Small intestine (tissue), 7 donors: ENCODE measurements at regions not wholly inside any gene's neighbourhood (a gene's known extent, or its start where the extent isn't known, plus 50 kb on each side); places are given as distances from the start of the nearest gene placed in this dataset.

Experiments used
- DNase-seq, 2 donors: peaks; one replicate each; pipeline versions ENCODE4 v3.0.0 to v3.0.0-alpha.2; 2013
- FAIRE-seq: peaks from 2 replicates; lab custom pipeline; 2012; peaks lifted over from hg19 to GRCh38; lab: Jason Lieb, UNC
- H3K27ac ChIP-seq, 3 donors: one replicate each; pipeline ENCODE4 v1.5.1; 2013; ENCODE audit warnings: low read length in 2 of 3, mild to moderate bottlenecking in 2 of 3, control low read depth in 1 of 3, inconsistent platforms in 1 of 3, low read depth in 1 of 3, moderate library complexity in 1 of 3
- H3K27me3 ChIP-seq, 3 donors: one replicate each; pipeline ENCODE4 v1.6.1; 2013; ENCODE audit warnings: low read length in 3 of 3, inconsistent platforms in 1 of 3; ENCODE audit not compliant: control insufficient read depth in 3 of 3, insufficient read depth in 3 of 3
- H3K36me3 ChIP-seq, 3 donors: one replicate each; pipeline ENCODE4 v1.6.1; 2013; ENCODE audit warnings: low read length in 3 of 3, inconsistent platforms in 1 of 3, low read depth in 1 of 3, mild to moderate bottlenecking in 1 of 3, moderate library complexity in 1 of 3; ENCODE audit not compliant: control insufficient read depth in 3 of 3, insufficient read depth in 2 of 3
- H3K4me1 ChIP-seq, 3 donors: one replicate each; pipeline ENCODE4 v1.6.1; 2013; ENCODE audit warnings: low read length in 2 of 3, inconsistent platforms in 1 of 3, low read depth in 1 of 3, mild to moderate bottlenecking in 1 of 3, moderate library complexity in 1 of 3; ENCODE audit not compliant: control insufficient read depth in 3 of 3, insufficient read depth in 2 of 3
- H3K4me3 ChIP-seq, 3 donors: one replicate each; pipeline ENCODE4 v1.5.1; 2013; ENCODE audit warnings: low read length in 3 of 3, control low read depth in 1 of 3, inconsistent platforms in 1 of 3, low read depth in 1 of 3, mild to moderate bottlenecking in 1 of 3, moderate library complexity in 1 of 3
- H3K9me3 ChIP-seq, 2 donors: one replicate each; pipeline ENCODE4 v1.6.1; 2013; ENCODE audit warnings: low read depth in 1 of 2, low read length in 1 of 2; ENCODE audit not compliant: control insufficient read depth in 2 of 2, insufficient read depth in 1 of 2
- WGBS, 3 donors: extraction: QIAGEN DNeasy Blood & Tissue Kit; methylation state at CpG; one replicate each; pipeline ENCODE4 v1.1.7; 2013; 5-methylcytosine and 5-hydroxymethylcytosine counted together
- donor health status: healthy with polysubstance abuse.
- donor health status: control.
- donor health status: control.
- donor health status: Bipolar disorder and iron deficiency.
- donor health status: healthy.

GRCh38 chr1:36743286-36744005 is 260.7 kb upstream of the CSF3R start:
- DNase-seq (no peak), FAIRE-seq (no peak)
- Histone ChIP-seq H3K4me1 (no peaks in the 10 kb centered on the region), H3K27ac (no peak overlapping the region), H3K4me3 (no peak overlapping the region), H3K9me3 (no peaks in the 10 kb centered on the region), H3K27me3 (peaks cover 0 to 3% (median 2%) of the 10 kb centered on the region in 3 donors), H3K36me3 (no peaks in the 10 kb centered on the region)
- WGBS, 3 donors, result 67 to 82% (median 80%) methylated on average over 6 of the region's 6 CpGs

- Histone ChIP-seq H3K4me1 (no peaks in the 10 kb centered on the region), H3K27ac (no peak overlapping the region), H3K27me3 (peaks cover 2 to 11% (median 7%) of the 10 kb centered on the region in 3 donors), H3K9me3 (no peaks in the 10 kb centered on the region), H3K36me3 (no peaks in the 10 kb centered on the region), H3K4me3 (no peak overlapping the region)
- FAIRE-seq (no peak), DNase-seq (no peak)
- WGBS, 3 donors, result 79 to 90% (median 86%) methylated on average over 1 of the region's 1 CpG
Measured at GRCh38 chr1:36741066-36741465, 258.4 kb upstream of the CSF3R start.

- 25 to 34% methylated on average over 1 of the region's 1 CpG; no CpG with 5 or more reads in 1 of the 3 donors for WGBS, 3 donors
- Histone ChIP-seq H3K27ac (no peak overlapping the region), H3K27me3 (peaks cover 2 to 11% (median 8%) of the 10 kb centered on the region in 3 donors), H3K36me3 (no peaks in the 10 kb centered on the region), H3K4me3 (no peak overlapping the region), H3K4me1 (no peaks in the 10 kb centered on the region), H3K9me3 (no peaks in the 10 kb centered on the region)
- FAIRE-seq, result no peak
- no peak for DNase-seq
Measured at GRCh38 chr1:36740446-36740845, 257.7 kb upstream of the CSF3R start.

GRCh38 chr1:36739703-36740289 is 257.1 kb upstream of the CSF3R start:
- Histone ChIP-seq H3K36me3 (no peaks in the 10 kb centered on the region), H3K27ac (no peak overlapping the region), H3K4me3 (no peak overlapping the region), H3K27me3 (peaks cover 2 to 11% (median 10%) of the 10 kb centered on the region in 3 donors), H3K9me3 (no peaks in the 10 kb centered on the region), H3K4me1 (no peaks in the 10 kb centered on the region)
- WGBS, 3 donors, result 72 to 79% (median 75%) methylated on average over 6 of the region's 6 CpGs
- DNase-seq (no peak), FAIRE-seq (no peak)

- DNase-seq, result no peak
- 59 to 72% (median 64%) methylated on average over 5 of the region's 5 CpGs for WGBS, 3 donors
Measured at GRCh38 chr1:36738245-36738644, 255.5 kb upstream of the CSF3R start.

GRCh38 chr1:36737767-36738166 is 255.1 kb upstream of the CSF3R start:
- Histone ChIP-seq H3K4me1 (no peaks in the 10 kb centered on the region), H3K9me3 (no peaks in the 10 kb centered on the region), H3K36me3 (no peaks in the 10 kb centered on the region), H3K27me3 (peaks cover 2 to 11% (median 9%) of the 10 kb centered on the region in 3 donors), H3K27ac (no peak overlapping the region), H3K4me3 (no peak overlapping the region)
- no peak for DNase-seq
- 29 to 41% (median 30%) methylated on average over 11 of the region's 11 CpGs for WGBS, 3 donors
- no peak for FAIRE-seq

More at GRCh38 chr1:36738245-36738644, 255.5 kb upstream of the CSF3R start:
- H3K4me1 ChIP-seq, result no peaks in the 10 kb centered on the region
- H3K4me3 ChIP-seq, result no peak overlapping the region
- H3K27ac ChIP-seq, result no peak overlapping the region
- H3K27me3 ChIP-seq, result peaks cover 2 to 11% (median 7%) of the 10 kb centered on the region in 3 donors
- no peak for FAIRE-seq
- no peaks in the 10 kb centered on the region for H3K36me3 ChIP-seq
- no peaks in the 10 kb centered on the region for H3K9me3 ChIP-seq

GRCh38 chr1:36737038-36737555 is 254.4 kb upstream of the CSF3R start:
- peaks cover 2 to 11% (median 9%) of the 10 kb centered on the region in 3 donors for H3K27me3 ChIP-seq
- WGBS, 3 donors, result 42 to 64% (median 43%) methylated on average over 5 of the region's 5 CpGs
- no peak overlapping the region for H3K27ac ChIP-seq
- no peak overlapping the region for H3K4me3 ChIP-seq
- FAIRE-seq, result no peak
- no peaks in the 10 kb centered on the region for H3K36me3 ChIP-seq
- H3K4me1 ChIP-seq, result no peaks in the 10 kb centered on the region
- no peaks in the 10 kb centered on the region for H3K9me3 ChIP-seq
- no peak for DNase-seq

GRCh38 chr1:36735939-36736730 is 253.4 kb upstream of the CSF3R start:
- DNase-seq (no peak), FAIRE-seq (no peak)
- no peaks in the 10 kb centered on the region for H3K4me1 ChIP-seq
- H3K27me3 ChIP-seq, result peaks cover 2 to 11% (median 11%) of the 10 kb centered on the region in 3 donors
- H3K4me3 ChIP-seq, result no peak overlapping the region
- no peaks in the 10 kb centered on the region for H3K36me3 ChIP-seq
- 41 to 46% (median 44%) methylated on average over 18 of the region's 18 CpGs for WGBS, 3 donors
- no peak overlapping the region for H3K27ac ChIP-seq
- no peaks in the 10 kb centered on the region for H3K9me3 ChIP-seq
